ENCODE measurements at regions not wholly inside any gene's neighbourhood (a gene's known extent, or its start where the extent isn't known, plus 50 kb on each side); places are given as distances from the start of the nearest gene placed in this dataset.
"Not testable (repeated sequence)": the region's sequence is repeated elsewhere in the genome, so short reads cannot be mapped to it uniquely, and the experiment has no call there.

- POLR2A ChIA-PET (ENCODE audit: unreplicated experiment); H4K20me1 ChIP-seq (ENCODE audit: insufficient read depth, low read length); H3K9me1 ChIP-seq (ENCODE audit: insufficient read depth, low read length); H4K5ac ChIP-seq (ENCODE audit: low read depth, low read length); H3K36me3 ChIP-seq (ENCODE audit: control insufficient read depth, insufficient read depth, low read length); intact Hi-C loops (cut with micrococcal nuclease); H3K4ac ChIP-seq (ENCODE audit: low read depth, low read length); H4K8ac ChIP-seq (ENCODE audit: low read depth in 2 of 2, low read length in 2 of 2); H3K4me2 ChIP-seq (ENCODE audit: low read depth, low read length); in situ Hi-C loops (cut with MboI; ENCODE audit: low sequenced_read_pairs); H2AK5ac ChIP-seq (ENCODE audit: low read depth, low read length); H3K4me1 ChIP-seq (ENCODE audit: control insufficient read depth, insufficient read depth, low read length); H2BK15ac ChIP-seq (ENCODE audit: low read depth, low read length); ATAC-seq (ENCODE audit: low read depth); H3K4me3 ChIP-seq (ENCODE audit: insufficient read depth, low read depth, low read length); H3K79me1 ChIP-seq (ENCODE audit: low read depth in 1 of 2, low read length in 2 of 2); H2BK5ac ChIP-seq (ENCODE audit: low read depth, low read length, poor library complexity, severe bottlenecking); H3K27me3 ChIP-seq (ENCODE audit: control insufficient read depth, insufficient read depth, low read length); H3K27ac ChIP-seq (ENCODE audit: insufficient read depth, low read length); dilution Hi-C loops (cut with HindIII; ENCODE audit: low sequenced_read_pairs, unreplicated experiment); H3K23ac ChIP-seq (ENCODE audit: low read depth, low read length); CTCF ChIA-PET; H3K9me3 ChIP-seq (ENCODE audit: control insufficient read depth, insufficient read depth, low read length); H3K14ac ChIP-seq (replicated peaks; ENCODE audit: low read depth, low read length); H3K9ac ChIP-seq (ENCODE audit: low read depth, low read length); H3K18ac ChIP-seq (ENCODE audit: low read depth, low read length); DNase-seq; H2BK120ac ChIP-seq (ENCODE audit: low read depth, low read length); BruUV-seq (replicated peaks); H2BK20ac ChIP-seq (ENCODE audit: low read depth, low read length); H4K91ac ChIP-seq (ENCODE audit: insufficient read depth, low read depth, low read length); H2AK9ac ChIP-seq (replicated peaks; ENCODE audit: low read depth, low read length, poor library complexity); H3K56ac ChIP-seq (ENCODE audit: extremely low read depth, insufficient read depth, low read length); H2AFZ ChIP-seq (replicated peaks; ENCODE audit: low read length, poor library complexity): not testable (repeated sequence)
- WGBS, 2 experiments (ENCODE audit: extremely low coverage in 2 of 2, insufficient read length in 1 of 2) = 64% methylated on average over 5 of the region's 13 CpGs; no CpG with 5 or more reads in 1 of the 2 experiments
Observed at GRCh38 chr7:63765541-63765940, 233.1 kb upstream of the ZNF722 start.

DNA sequence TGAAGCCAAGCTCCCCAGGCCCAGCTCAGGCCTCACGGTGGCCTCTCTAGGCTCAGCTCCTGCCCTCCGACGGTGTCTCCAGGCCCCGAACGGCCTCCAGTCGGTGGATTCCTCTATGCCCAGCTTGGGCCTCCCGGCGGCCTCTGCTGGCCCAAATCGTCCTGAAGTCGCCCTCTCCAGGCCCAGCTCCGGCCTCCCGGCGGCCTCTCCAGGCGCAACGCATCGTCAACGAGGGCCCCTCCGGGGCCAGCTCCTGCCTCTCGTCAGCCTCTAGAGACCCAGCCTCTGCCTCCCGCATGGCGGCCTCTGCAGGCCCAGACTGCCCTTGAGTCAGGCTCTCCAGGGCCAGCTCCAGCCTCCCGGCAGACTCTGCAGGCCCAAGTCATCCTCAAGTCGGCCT is 232.5 kb upstream of the ZNF722 start:
- H3K4me3 ChIP-seq (ENCODE audit: insufficient read depth, low read depth, low read length); in situ Hi-C loops (cut with MboI; ENCODE audit: low sequenced_read_pairs); CTCF ChIA-PET; POLR2A ChIA-PET (ENCODE audit: unreplicated experiment); H4K91ac ChIP-seq (ENCODE audit: insufficient read depth, low read depth, low read length); H2AK9ac ChIP-seq (replicated peaks; ENCODE audit: low read depth, low read length, poor library complexity); H2AFZ ChIP-seq (replicated peaks; ENCODE audit: low read length, poor library complexity); H3K9me1 ChIP-seq (ENCODE audit: insufficient read depth, low read length); H4K8ac ChIP-seq (ENCODE audit: low read depth in 2 of 2, low read length in 2 of 2); H3K4ac ChIP-seq (ENCODE audit: low read depth, low read length); H3K9me3 ChIP-seq (ENCODE audit: control insufficient read depth, insufficient read depth, low read length); H3K27ac ChIP-seq (ENCODE audit: insufficient read depth, low read length); BruUV-seq (replicated peaks); H3K18ac ChIP-seq (ENCODE audit: low read depth, low read length); H3K56ac ChIP-seq (ENCODE audit: extremely low read depth, insufficient read depth, low read length); H4K20me1 ChIP-seq (ENCODE audit: insufficient read depth, low read length); H3K9ac ChIP-seq (ENCODE audit: low read depth, low read length); H4K5ac ChIP-seq (ENCODE audit: low read depth, low read length); H3K79me1 ChIP-seq (ENCODE audit: low read depth in 1 of 2, low read length in 2 of 2); H3K27me3 ChIP-seq (ENCODE audit: control insufficient read depth, insufficient read depth, low read length); H3K36me3 ChIP-seq (ENCODE audit: control insufficient read depth, insufficient read depth, low read length); H3K4me2 ChIP-seq (ENCODE audit: low read depth, low read length); H3K23ac ChIP-seq (ENCODE audit: low read depth, low read length); H3K4me1 ChIP-seq (ENCODE audit: control insufficient read depth, insufficient read depth, low read length); DNase-seq; H2BK120ac ChIP-seq (ENCODE audit: low read depth, low read length); intact Hi-C loops (cut with micrococcal nuclease); H2BK15ac ChIP-seq (ENCODE audit: low read depth, low read length); H2BK20ac ChIP-seq (ENCODE audit: low read depth, low read length); H2AK5ac ChIP-seq (ENCODE audit: low read depth, low read length); ATAC-seq (ENCODE audit: low read depth); H3K14ac ChIP-seq (replicated peaks; ENCODE audit: low read depth, low read length); dilution Hi-C loops (cut with HindIII; ENCODE audit: low sequenced_read_pairs, unreplicated experiment); H2BK5ac ChIP-seq (ENCODE audit: low read depth, low read length, poor library complexity, severe bottlenecking): not testable (repeated sequence)
- 88% methylated on average over 5 of the region's 23 CpGs; no CpG with 5 or more reads in 1 of the 2 experiments for WGBS, 2 experiments (ENCODE audit: extremely low coverage in 2 of 2, insufficient read length in 1 of 2)

Measured in IMR-90 (cell line).